Testis (tissue), 2 donors: ENCODE measurements at regions not wholly inside any gene's neighbourhood (a gene's known extent, or its start where the extent isn't known, plus 50 kb on each side); places are given as distances from the start of the nearest gene placed in this dataset.
A peak's percentile ranks its signal among the peaks of the same experiment; 100 is the strongest.

Source experiments
- DNase-seq: peaks from one replicate; pipeline ENCODE4 v3.0.0-alpha.2; 2019
- H3K27ac ChIP-seq, 2 donors: fragments of 200-600 bp; sonication (generic); one replicate each; pipeline ENCODE4 v1.5.1; 2019
- H3K27me3 ChIP-seq: fragments of 200-600 bp; sonication (generic); one replicate; pipeline ENCODE4 v1.5.1; 2019
- H3K36me3 ChIP-seq: fragments of 200-600 bp; sonication (generic); one replicate; pipeline ENCODE4 v1.5.1; 2017; ENCODE audit warnings: low read depth; ENCODE audit errors: missing control alignments
- H3K4me1 ChIP-seq: fragments of 200-600 bp; sonication (generic); one replicate; pipeline ENCODE4 v1.5.1; 2019
- H3K4me3 ChIP-seq, 2 donors: fragments of 200-600 bp; sonication (generic); one replicate each; pipeline ENCODE4 v1.5.1; 2017 to 2019
- H3K9me3 ChIP-seq: fragments of 200-600 bp; sonication (generic); one replicate; pipeline ENCODE4 v1.5.1; 2017
- POLR2A ChIP-seq: fragments of 450-650 bp; IDR thresholded peaks from one replicate; pipeline ENCODE4 v1.6.1; 2017; ENCODE audit warnings: antibody characterized with exemption, mild to moderate bottlenecking, moderate library complexity
- WGBS, 2 donors: methylation state at CpG; one replicate each; pipeline ENCODE4 v1.1.5; 2018; 5-methylcytosine and 5-hydroxymethylcytosine counted together
- intact Hi-C: fragments of 100-400 bp; cut with DNase I; formaldehyde crosslinking; loops from one replicate; pipeline ENCODE4 v1.15.1; 2023; ENCODE audit warnings: low total_unique reads
- TF ChIP-seq, protein P1 (sequence below), 3 experiments: fragments of 450-650 bp in 2 of 3; fragments of 200-600 bp in 1 of 3; sonication (generic) in 1 of 3; IDR thresholded peaks; one replicate each; pipeline ENCODE4 v1.5.1; 2016 to 2019; ENCODE audit warnings: antibody characterized with exemption in 3 of 3, mild to moderate bottlenecking in 2 of 3, moderate library complexity in 1 of 3

DNA sequence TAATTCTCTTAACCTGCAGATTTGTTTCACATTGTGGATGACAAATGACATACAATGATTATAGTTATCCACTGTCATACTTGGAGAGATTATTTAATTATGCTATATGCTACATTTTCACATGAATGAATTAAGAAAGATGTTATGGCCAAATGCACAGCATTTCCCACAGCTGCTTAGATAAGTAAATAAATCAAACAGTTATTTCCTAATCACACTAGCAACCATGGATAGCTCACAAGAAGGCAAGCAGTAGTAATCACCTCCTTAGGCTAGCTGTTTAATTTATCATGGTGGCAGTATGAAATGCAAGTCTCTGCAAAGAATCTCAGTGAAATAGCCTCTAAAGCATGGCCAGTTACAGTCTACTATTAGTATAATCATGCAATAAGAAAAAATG lies 1581.5 kb downstream of the NCAM2 start:
- Histone ChIP-seq H3K27me3 (no peaks in the 10 kb centered on the region), H3K4me3 (no peak overlapping the region), H3K27ac (no peak overlapping the region), H3K4me1 (no peaks in the 10 kb centered on the region), H3K9me3 (no peaks in the 10 kb centered on the region), H3K36me3 (no peaks in the 10 kb centered on the region)
- TF ChIP-seq, protein P1, sequence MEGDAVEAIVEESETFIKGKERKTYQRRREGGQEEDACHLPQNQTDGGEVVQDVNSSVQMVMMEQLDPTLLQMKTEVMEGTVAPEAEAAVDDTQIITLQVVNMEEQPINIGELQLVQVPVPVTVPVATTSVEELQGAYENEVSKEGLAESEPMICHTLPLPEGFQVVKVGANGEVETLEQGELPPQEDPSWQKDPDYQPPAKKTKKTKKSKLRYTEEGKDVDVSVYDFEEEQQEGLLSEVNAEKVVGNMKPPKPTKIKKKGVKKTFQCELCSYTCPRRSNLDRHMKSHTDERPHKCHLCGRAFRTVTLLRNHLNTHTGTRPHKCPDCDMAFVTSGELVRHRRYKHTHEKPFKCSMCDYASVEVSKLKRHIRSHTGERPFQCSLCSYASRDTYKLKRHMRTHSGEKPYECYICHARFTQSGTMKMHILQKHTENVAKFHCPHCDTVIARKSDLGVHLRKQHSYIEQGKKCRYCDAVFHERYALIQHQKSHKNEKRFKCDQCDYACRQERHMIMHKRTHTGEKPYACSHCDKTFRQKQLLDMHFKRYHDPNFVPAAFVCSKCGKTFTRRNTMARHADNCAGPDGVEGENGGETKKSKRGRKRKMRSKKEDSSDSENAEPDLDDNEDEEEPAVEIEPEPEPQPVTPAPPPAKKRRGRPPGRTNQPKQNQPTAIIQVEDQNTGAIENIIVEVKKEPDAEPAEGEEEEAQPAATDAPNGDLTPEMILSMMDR (IDR thresholded peaks at IDR 0.05) = no peak
- no peak for TF ChIP-seq POLR2A
- DNase-seq = no peak
- intact Hi-C loops = no loop called here

DNA sequence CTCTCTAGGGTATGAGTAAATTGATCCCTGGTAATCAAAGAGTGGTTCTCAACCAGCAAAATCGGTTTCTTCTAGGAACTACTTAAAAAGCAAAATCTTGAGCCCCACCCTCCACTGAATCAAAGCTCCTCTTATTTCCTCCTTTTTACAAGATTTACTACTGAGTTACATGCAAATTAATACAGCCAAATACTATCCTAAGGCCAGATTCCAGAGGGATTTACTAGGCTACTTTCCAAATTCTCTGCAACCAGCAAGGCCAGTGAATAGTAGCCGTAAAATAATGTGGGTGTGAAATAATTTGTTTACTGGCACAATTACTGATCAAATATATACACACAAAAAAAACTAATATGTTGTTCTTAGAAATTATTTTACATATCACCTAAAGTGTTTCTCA lies 1583.8 kb downstream of the NCAM2 start:
- intact Hi-C loops = no loop called here
- H3K27me3 ChIP-seq = no peaks in the 10 kb centered on the region
- no peak overlapping the region for H3K27ac ChIP-seq
- no peak for TF ChIP-seq POLR2A
- TF ChIP-seq, protein P1 (IDR thresholded peaks at IDR 0.05) = no peak
- no peak for DNase-seq
- no peaks in the 10 kb centered on the region for H3K4me1 ChIP-seq
- 55 to 56% methylated on average over 2 of the region's 2 CpGs for WGBS, 2 donors
- H3K9me3 ChIP-seq = no peaks in the 10 kb centered on the region
- no peak overlapping the region for H3K4me3 ChIP-seq
- no peaks in the 10 kb centered on the region for H3K36me3 ChIP-seq

DNA sequence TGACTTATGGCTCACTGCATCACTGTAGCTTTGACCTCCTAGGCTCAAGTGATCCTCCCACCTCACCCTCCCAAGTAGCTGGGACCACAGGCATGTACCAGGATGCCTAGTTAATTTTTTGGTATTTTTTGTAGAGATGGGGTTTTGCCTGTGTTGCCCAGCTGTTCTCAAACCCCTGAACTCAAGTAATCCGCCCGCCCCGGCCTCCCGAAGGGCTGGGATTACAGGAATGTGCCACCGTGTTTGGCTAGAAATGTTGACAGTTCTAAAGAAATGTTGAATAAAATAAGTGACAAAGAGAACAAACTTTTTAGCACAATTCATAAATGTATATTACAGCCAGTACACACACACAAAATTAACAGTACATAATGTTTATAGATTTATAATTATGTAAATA lies 1586.1 kb downstream of the NCAM2 start:
- Histone ChIP-seq H3K4me3 (no peak overlapping the region), H3K9me3 (no peaks in the 10 kb centered on the region), H3K27ac (no peak overlapping the region), H3K27me3 (no peaks in the 10 kb centered on the region), H3K4me1 (no peaks in the 10 kb centered on the region), H3K36me3 (no peaks in the 10 kb centered on the region)
- WGBS, 2 donors = 53 to 83% methylated on average over 5 of the region's 5 CpGs
- no peak for DNase-seq
- intact Hi-C loops = no loop called here
- TF ChIP-seq, protein P1 (IDR thresholded peaks at IDR 0.05) = no peak
- no peak for TF ChIP-seq POLR2A

DNA sequence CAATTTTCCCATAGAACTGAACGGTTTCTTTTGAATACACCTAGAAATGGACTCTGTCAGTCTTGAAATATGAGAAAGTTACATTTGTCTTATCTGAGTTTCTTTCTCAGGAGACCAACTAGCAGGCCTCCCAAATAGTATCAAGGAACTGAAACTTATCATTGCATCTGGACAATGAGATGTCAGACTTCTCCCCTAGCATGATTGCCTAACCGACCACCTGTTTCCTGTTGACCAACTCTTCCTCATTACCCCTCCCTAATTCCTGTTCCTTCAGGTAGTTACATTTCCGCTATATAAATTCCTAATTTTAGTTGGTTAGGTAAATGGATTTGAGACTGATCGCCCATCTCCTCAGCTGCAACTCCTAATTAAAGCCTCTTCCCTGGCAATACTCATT lies 1587.3 kb downstream of the NCAM2 start:
- Histone ChIP-seq H3K36me3 (no peaks in the 10 kb centered on the region), H3K9me3 (no peaks in the 10 kb centered on the region), H3K4me3 (no peak overlapping the region), H3K27me3 (no peaks in the 10 kb centered on the region), H3K27ac (no peak overlapping the region), H3K4me1 (no peaks in the 10 kb centered on the region)
- TF ChIP-seq, protein P1 (IDR thresholded peaks at IDR 0.05) = no peak
- no peak for TF ChIP-seq POLR2A
- 66 to 83% methylated on average over 4 of the region's 4 CpGs for WGBS, 2 donors
- intact Hi-C loops = no loop called here
- no peak for DNase-seq

DNA sequence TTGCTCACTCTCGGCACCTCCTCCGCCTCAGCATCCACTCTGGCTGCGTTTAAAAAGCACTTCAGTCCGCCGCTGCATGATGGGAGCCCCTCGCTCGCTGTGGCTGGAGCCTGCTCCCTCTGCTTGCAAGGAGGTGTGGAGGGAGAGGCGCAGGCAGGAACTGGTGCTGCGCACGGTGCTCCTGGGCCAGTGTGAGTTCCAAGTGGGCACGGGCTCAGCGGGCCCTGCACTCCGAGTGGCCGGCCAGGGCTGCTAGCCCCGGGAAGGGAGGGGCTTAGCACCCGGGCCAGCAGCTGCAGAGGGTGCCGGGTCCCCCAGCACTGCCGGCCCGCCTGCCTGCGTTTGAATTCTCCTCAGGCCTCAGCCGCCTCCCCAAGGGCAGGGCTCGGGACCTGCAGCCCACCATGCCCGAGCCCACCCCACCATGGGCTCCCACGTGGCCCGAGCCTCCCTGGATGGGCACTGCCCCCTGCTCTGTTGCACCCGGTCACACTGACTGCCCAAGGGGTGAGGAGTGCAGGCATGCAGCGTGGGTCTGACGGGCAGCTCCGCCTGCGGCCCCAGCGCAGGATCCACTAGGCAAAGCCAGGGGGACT lies 1599.5 kb downstream of the NCAM2 start:
- Histone ChIP-seq H3K36me3 (no peaks in the 10 kb centered on the region), H3K4me1 (no peaks in the 10 kb centered on the region), H3K27me3 (no peaks in the 10 kb centered on the region), H3K9me3 (no peaks in the 10 kb centered on the region), H3K27ac (no peak overlapping the region), H3K4me3 (peak overlapping the region; percentile 27 to 37)
- TF ChIP-seq, protein P1 (IDR thresholded peaks at IDR 0.05) = no peak
- no peak for TF ChIP-seq POLR2A
- WGBS, 2 donors = 33 to 79% methylated on average over 7 to 25 of the region's 31 CpGs
- DNase-seq = no peak
- intact Hi-C loops = no loop called here
